GM12874 (cell line): ENCODE measurements at regions not wholly inside any gene's neighbourhood (a gene's known extent, or its start where the extent isn't known, plus 50 kb on each side); places are given as distances from the start of the nearest gene placed in this dataset.

Source experiments
- TF ChIP-seq, protein P1 (sequence below): IDR thresholded peaks from 2 replicates; pipeline ENCODE4 v1.5.1; 2011; ENCODE audit warnings: low read depth, mild to moderate bottlenecking, control low read depth, low read length, moderate library complexity; ENCODE audit not compliant: insufficient read depth

- TF ChIP-seq, protein P1, sequence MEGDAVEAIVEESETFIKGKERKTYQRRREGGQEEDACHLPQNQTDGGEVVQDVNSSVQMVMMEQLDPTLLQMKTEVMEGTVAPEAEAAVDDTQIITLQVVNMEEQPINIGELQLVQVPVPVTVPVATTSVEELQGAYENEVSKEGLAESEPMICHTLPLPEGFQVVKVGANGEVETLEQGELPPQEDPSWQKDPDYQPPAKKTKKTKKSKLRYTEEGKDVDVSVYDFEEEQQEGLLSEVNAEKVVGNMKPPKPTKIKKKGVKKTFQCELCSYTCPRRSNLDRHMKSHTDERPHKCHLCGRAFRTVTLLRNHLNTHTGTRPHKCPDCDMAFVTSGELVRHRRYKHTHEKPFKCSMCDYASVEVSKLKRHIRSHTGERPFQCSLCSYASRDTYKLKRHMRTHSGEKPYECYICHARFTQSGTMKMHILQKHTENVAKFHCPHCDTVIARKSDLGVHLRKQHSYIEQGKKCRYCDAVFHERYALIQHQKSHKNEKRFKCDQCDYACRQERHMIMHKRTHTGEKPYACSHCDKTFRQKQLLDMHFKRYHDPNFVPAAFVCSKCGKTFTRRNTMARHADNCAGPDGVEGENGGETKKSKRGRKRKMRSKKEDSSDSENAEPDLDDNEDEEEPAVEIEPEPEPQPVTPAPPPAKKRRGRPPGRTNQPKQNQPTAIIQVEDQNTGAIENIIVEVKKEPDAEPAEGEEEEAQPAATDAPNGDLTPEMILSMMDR: no peak
Measured at GRCh38 chr13:73272831-73273230, 214.0 kb downstream of the KLF5 start.

- TF ChIP-seq, protein P1: no peak
Measured at GRCh38 chr13:73268306-73268705, 209.5 kb downstream of the KLF5 start.

DNA sequence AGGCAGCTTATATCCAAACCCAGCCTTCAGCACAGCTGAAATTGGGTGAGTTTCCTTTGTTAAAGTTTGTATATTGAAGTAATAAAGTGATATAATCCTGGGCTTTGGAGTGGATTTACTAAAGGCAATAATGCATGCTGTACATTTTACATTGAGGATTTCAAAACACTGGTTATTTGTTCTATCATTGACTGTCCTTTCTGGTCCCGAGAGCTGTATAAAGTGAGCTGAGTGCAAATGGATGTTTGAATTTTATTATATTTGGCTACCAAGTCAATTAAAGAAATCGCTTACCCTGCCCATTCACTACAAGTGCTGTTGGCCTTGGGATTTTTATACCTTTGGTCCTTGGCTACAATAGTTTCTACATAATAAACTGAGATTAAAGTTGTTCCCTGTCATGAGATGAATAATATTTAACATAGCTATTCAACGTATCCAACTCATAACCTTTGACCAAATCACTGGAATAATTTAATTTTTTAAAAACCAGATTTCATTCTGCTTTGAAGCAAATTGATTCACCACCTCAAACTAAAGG is 207.9 kb downstream of the KLF5 start:
- TF ChIP-seq, protein P1: no peak

- TF ChIP-seq, protein P1: no peak
Measured at GRCh38 chr13:73262862-73263627, 204.2 kb downstream of the KLF5 start.

DNA sequence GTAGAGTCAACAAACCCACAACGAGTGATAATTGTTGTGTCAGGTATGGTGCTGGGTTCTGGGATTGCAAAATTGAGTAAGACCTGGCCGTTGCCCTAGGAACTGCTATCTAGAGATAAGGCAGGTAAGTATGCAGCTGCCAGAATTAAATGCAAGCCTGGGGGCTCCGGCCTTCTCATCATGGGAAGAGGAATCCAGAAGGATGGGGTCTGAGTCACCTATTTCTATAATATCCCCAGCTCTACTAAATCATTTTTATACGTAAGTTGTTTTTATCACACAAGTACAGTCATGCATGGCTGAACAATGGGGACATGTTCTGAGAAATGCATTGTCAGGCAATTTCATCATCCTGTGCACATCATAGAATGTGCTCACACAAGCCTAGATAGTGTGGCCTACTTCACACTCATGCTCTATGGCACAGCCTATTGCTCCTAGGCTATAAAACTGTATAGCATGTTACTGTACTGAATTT is 203.0 kb downstream of the KLF5 start:
- TF ChIP-seq, protein P1: no peak

GRCh38 chr13:73259061-73260017 is 200.5 kb downstream of the KLF5 start:
- TF ChIP-seq, protein P1: no peak

GRCh38 chr13:73258406-73258805 is 199.6 kb downstream of the KLF5 start:
- TF ChIP-seq, protein P1: no peak
